AG04449 (cell line): ENCODE measurements at regions not wholly inside any gene's neighbourhood (a gene's known extent, or its start where the extent isn't known, plus 50 kb on each side); places are given as distances from the start of the nearest gene placed in this dataset.

Experiments used
- CTCF ChIA-PET: fragments of 350-600 bp; formaldehyde crosslinking; extraction: SDS; loops from one replicate; lab custom pipeline; 2021; ENCODE audit warnings: antibody characterized with exemption; lab: Yijun Ruan, JAX
- POLR2A ChIA-PET: fragments of 400-600, 350-600 bp; formaldehyde crosslinking; extraction: SDS; loops from one replicate; lab custom pipeline; 2020; ENCODE audit warnings: antibody characterized with exemption, inconsistent platforms; lab: Yijun Ruan, JAX
- DNase-seq: peaks from one replicate; pipeline ENCODE4 v3.0.0-alpha.2; 2010; ENCODE audit warnings: low read depth, low spot score
- H3K4me3 ChIP-seq: 2 replicates; pipeline ENCODE4 v1.5.1; 2011; ENCODE audit warnings: low read depth, mild to moderate bottlenecking, control low read depth, low read length
- CTCF ChIP-seq: IDR thresholded peaks from one replicate; pipeline ENCODE4 v1.5.1; 2011; ENCODE audit warnings: mild to moderate bottlenecking, moderate library complexity, low read length, control low read depth, inconsistent platforms; ENCODE audit not compliant: insufficient read depth; ENCODE audit errors: missing control alignments

DNA sequence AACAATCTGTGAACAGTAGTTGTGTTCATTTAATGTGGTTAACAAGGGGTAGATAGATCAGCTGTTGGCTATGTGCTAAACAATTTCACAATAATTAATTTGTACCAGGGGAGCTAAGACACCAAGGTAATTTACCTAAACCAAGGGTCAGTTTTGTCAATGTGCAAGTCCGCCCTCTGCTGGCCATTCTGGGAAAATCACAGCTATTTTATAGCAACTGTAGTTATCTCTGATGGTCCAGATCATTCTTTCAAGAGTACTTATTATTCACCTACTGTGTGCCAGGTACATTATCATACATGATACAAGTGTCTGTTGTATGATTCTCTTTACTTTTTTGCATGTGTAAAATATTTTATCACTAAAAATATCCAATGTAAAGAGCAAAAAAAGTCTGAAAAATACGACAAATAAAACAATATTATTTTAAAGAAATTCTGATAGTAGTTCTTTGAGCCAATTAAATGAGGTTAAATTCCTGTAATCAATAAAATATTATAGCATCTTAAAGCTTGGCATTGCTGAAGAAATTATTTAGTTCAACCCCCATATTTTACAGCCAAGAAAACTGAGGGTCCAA, 312.3 kb upstream of the FAM78B start:
- H3K4me3 ChIP-seq = no peak overlapping the region
- CTCF ChIA-PET = interaction anchor here (0.7 to 8.7 kb wide), 16 partner anchors 8 to 1110 kb away, joined by 3 to 185 read pairs (median 3); no protein-coding TSS in a partner anchor
- peak; percentile 67 for TF ChIP-seq CTCF
- POLR2A ChIA-PET = interaction anchor here (0.6 kb wide), 1 partner anchor 1472 kb away, joined by 3 read pairs; no protein-coding TSS in a partner anchor
- DNase-seq = no peak

- ChIA-PET POLR2A (no interaction called here), CTCF (no interaction called here)
- DNase-seq = no peak
- no peak overlapping the region for H3K4me3 ChIP-seq
- no peak for TF ChIP-seq CTCF
Observed at GRCh38 chr1:166484471-166484870, 317.7 kb upstream of the FAM78B start.

DNA sequence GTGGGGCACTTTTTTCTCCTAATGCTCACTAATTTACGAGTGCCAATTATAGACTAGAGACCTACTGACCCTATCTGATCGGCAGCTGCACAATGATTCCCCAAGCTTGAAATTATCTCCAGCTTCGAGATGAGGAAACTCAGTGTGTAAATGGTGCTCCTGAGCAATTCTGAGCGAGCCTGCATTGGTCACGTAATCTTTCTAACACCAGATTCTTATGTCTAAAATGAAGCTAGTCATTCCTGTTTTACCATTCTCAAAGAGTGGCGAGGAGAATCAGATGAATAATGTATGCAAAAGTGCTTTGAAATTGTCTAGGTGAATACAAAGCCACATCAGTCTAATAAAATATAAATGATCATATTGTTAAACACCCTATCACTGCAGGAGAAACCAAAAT, 318.1 kb upstream of the FAM78B start:
- ChIA-PET POLR2A (no interaction called here), CTCF (no interaction called here)
- H3K4me3 ChIP-seq = no peak overlapping the region
- TF ChIP-seq CTCF = no peak
- no peak for DNase-seq

GRCh38 chr1:166485620-166486019, 318.8 kb upstream of the FAM78B start:
- no peak for TF ChIP-seq CTCF
- POLR2A ChIA-PET = no interaction called here
- CTCF ChIA-PET = no interaction called here
- H3K4me3 ChIP-seq = no peak overlapping the region
- no peak for DNase-seq

GRCh38 chr1:166488327-166488726, 321.5 kb upstream of the FAM78B start:
- H3K4me3 ChIP-seq = no peak overlapping the region
- TF ChIP-seq CTCF = no peak
- ChIA-PET POLR2A (no interaction called here), CTCF (interaction anchor here (2.9 kb wide), 1 partner anchor 9 kb away, joined by 16 read pairs; no protein-coding TSS in a partner anchor)
- DNase-seq = no peak

DNA sequence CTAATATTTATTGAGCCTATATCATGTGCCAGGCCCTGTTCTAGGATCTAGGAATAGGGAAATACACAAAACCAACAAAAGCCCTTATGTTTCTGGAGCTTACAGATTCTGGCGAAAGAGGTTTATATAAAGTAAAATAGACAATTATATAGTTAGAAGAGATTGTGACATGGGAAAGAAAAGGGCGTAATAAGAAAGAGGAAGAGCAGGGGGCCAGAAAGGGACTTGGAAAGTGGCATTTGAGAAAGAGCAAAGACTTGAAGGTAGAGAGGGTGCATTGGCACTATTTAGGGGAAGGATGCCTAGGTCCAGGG, 322.5 kb upstream of the FAM78B start:
- ChIA-PET CTCF (interaction anchor here (2.9 kb wide), 1 partner anchor 10 kb away, joined by 16 read pairs; no protein-coding TSS in a partner anchor), POLR2A (no interaction called here)
- no peak overlapping the region for H3K4me3 ChIP-seq
- no peak for TF ChIP-seq CTCF
- no peak for DNase-seq
